Endothelial cell of umbilical vein (primary cell): ENCODE measurements at regions not wholly inside any gene's neighbourhood (a gene's known extent, or its start where the extent isn't known, plus 50 kb on each side); places are given as distances from the start of the nearest gene placed in this dataset.

ENCODE experiments used
- BruUV-seq: library from RNA; stranded (reverse); fragments of 400-500 nt; replicated peaks from 2 replicates; lab custom pipeline; 2021; lab: Mats Ljungman, UMichigan
- CTCF ChIA-PET: fragments of 300-600, 350-600 bp; sonication (Branson Sonifier 250); formaldehyde crosslinking; loops from one replicate; lab custom pipeline; 2021; ENCODE audit warnings: antibody characterized with exemption, inconsistent platforms; lab: Charles Lee
- POLR2A ChIA-PET: fragments of 300-600, 350-600 bp; sonication (Branson Sonifier 250); formaldehyde crosslinking; loops from one replicate; lab custom pipeline; 2021; ENCODE audit warnings: antibody characterized with exemption, inconsistent platforms; lab: Charles Lee
- DNase-seq: peaks from one replicate; pipeline ENCODE4 v3.0.0-alpha.2; 2011; ENCODE audit warnings: low read depth, low spot score
- FAIRE-seq: peaks from 2 replicates; lab custom pipeline; 2011; peaks lifted over from hg19 to GRCh38; lab: Jason Lieb, UNC
- H2AFZ ChIP-seq: 2 replicates; pipeline ENCODE4 v1.6.0; 2012; ENCODE audit warnings: low read depth, low read length, control low read depth, inconsistent platforms
- H3K27ac ChIP-seq: 2 replicates; pipeline ENCODE4 v1.5.1; 2011; ENCODE audit warnings: low read depth, mild to moderate bottlenecking, control low read depth, low read length, moderate library complexity; ENCODE audit not compliant: insufficient read depth
- H3K27me3 ChIP-seq, 2 experiments: 2 replicates each; pipeline versions ENCODE4 v1.6.0 to v1.6.1; 2011; ENCODE audit warnings: low read length in 2 of 2, mixed read lengths in 1 of 2; ENCODE audit not compliant: control insufficient read depth in 2 of 2, insufficient read depth in 2 of 2
- H3K36me3 ChIP-seq, 2 experiments: 2 replicates in 1 of 2; 3 replicates in 1 of 2; pipeline ENCODE4 v1.5.1; 2011; ENCODE audit warnings: low read length in 2 of 2, mild to moderate bottlenecking in 1 of 2, moderate library complexity in 1 of 2; ENCODE audit not compliant: control insufficient read depth in 2 of 2, insufficient read depth in 2 of 2; ENCODE audit errors: extremely low read depth in 1 of 2
- H3K4me1 ChIP-seq: 3 replicates; pipeline ENCODE4 v1.5.1; 2011; ENCODE audit warnings: mild to moderate bottlenecking, low read length; ENCODE audit not compliant: control insufficient read depth, insufficient read depth; ENCODE audit errors: extremely low read depth
- H3K4me2 ChIP-seq: 2 replicates; pipeline ENCODE4 v1.6.1; 2011; ENCODE audit warnings: low read length, control low read depth, mixed read lengths; ENCODE audit not compliant: insufficient read depth
- H3K4me3 ChIP-seq, 3 experiments: fragments of 200-600 bp in 1 of 3; sonication (generic), shearing (Covaris generic) in 1 of 3; replicated peaks in 1 of 3; 2 replicates each; pipeline ENCODE4 v1.5.1; 2011 to 2016; ENCODE audit warnings: control low read depth in 3 of 3, low read length in 3 of 3, mild to moderate bottlenecking in 2 of 3, inconsistent platforms in 1 of 3, low read depth in 1 of 3, moderate library complexity in 1 of 3; ENCODE audit not compliant: insufficient read depth in 1 of 3
- H3K79me2 ChIP-seq: 2 replicates; pipeline ENCODE4 v1.6.0; 2012; ENCODE audit warnings: low read length, inconsistent platforms; ENCODE audit not compliant: control insufficient read depth, insufficient read depth
- H3K9ac ChIP-seq: replicated peaks from 2 replicates; pipeline ENCODE3; 2011; ENCODE audit warnings: low read length, control low read depth; ENCODE audit not compliant: insufficient read depth; ENCODE audit errors: extremely low read depth
- H3K9me1 ChIP-seq: replicated peaks from 3 replicates; pipeline ENCODE4 v1.6.0; 2011; ENCODE audit warnings: mild to moderate bottlenecking, low read length; ENCODE audit not compliant: control insufficient read depth, insufficient read depth; ENCODE audit errors: extremely low read depth
- H3K9me3 ChIP-seq: replicated peaks from 2 replicates; pipeline ENCODE4 v1.5.1; 2012; ENCODE audit warnings: low read length, inconsistent platforms; ENCODE audit not compliant: control insufficient read depth, insufficient read depth
- H4K20me1 ChIP-seq: replicated peaks from 2 replicates; pipeline ENCODE3; 2011; ENCODE audit warnings: mild to moderate bottlenecking, low read length; ENCODE audit not compliant: control insufficient read depth, insufficient read depth; ENCODE audit errors: extremely low read depth
- EZH2 ChIP-seq: IDR thresholded peaks from 2 replicates; pipeline ENCODE4 v1.6.1; 2012; ENCODE audit warnings: borderline replicate concordance, low read depth, mild to moderate bottlenecking, moderate library complexity, low read length, inconsistent platforms; ENCODE audit not compliant: severe bottlenecking
- FOS ChIP-seq: IDR thresholded peaks from 2 replicates; pipeline ENCODE4 v1.6.1; 2011; ENCODE audit warnings: mild to moderate bottlenecking, low read length, moderate library complexity, borderline replicate concordance; ENCODE audit not compliant: insufficient read depth
- GATA2 ChIP-seq: IDR thresholded peaks from 2 replicates; pipeline ENCODE4 v1.7.0; 2011; ENCODE audit warnings: low read depth, mild to moderate bottlenecking, moderate library complexity, mixed read lengths, low read length; ENCODE audit not compliant: insufficient read length, insufficient read depth
- JUN ChIP-seq: IDR thresholded peaks from 2 replicates; pipeline ENCODE4 v1.6.1; 2011; ENCODE audit warnings: borderline replicate concordance, low read depth; ENCODE audit not compliant: insufficient read length, insufficient read depth
- MAX ChIP-seq: IDR thresholded peaks from 2 replicates; pipeline ENCODE4 v1.6.1; 2011; ENCODE audit not compliant: insufficient read depth, insufficient read length
- MYC ChIP-seq: IDR thresholded peaks from one replicate; pipeline ENCODE4 v1.6.1; 2011; ENCODE audit warnings: mild to moderate bottlenecking, low read depth, low read length
- POLR2A ChIP-seq: IDR thresholded peaks from 2 replicates; pipeline ENCODE4 v1.6.1; 2012; ENCODE audit warnings: low read depth, mild to moderate bottlenecking, control low read depth, low read length
- POLR2AphosphoS5 ChIP-seq: IDR thresholded peaks from 2 replicates; pipeline ENCODE4 v1.6.1; 2012; ENCODE audit warnings: low read depth, mild to moderate bottlenecking, control low read depth, low read length, moderate library complexity; ENCODE audit not compliant: insufficient read depth
- dilution Hi-C: fragments of 300-500 bp; cut with MboI; formaldehyde crosslinking; loops from one replicate; pipeline ENCODE4 v1.15.0; 2019; ENCODE audit warnings: low sequenced_read_pairs; ENCODE audit not compliant: extremely low pct_ligation_motif_present
- intact Hi-C: fragments of 100-400 bp; cut with micrococcal nuclease; formaldehyde crosslinking; loops from one replicate; pipeline ENCODE4 v1.10.0; 2022
- TF ChIP-seq, protein P1 (sequence below), 2 donors: IDR thresholded peaks; 1 replicate in 1 of 2; 2 replicates in 1 of 2; pipeline ENCODE4 v1.5.1; 2011; ENCODE audit warnings: low read length in 2 of 2, mild to moderate bottlenecking in 2 of 2, moderate library complexity in 2 of 2, control low read depth in 1 of 2, inconsistent platforms in 1 of 2, low read depth in 1 of 2; ENCODE audit not compliant: insufficient read depth in 1 of 2; ENCODE audit errors: extremely low read depth in 1 of 2

GRCh38 chr10:65204999-65205398 lies 1683.8 kb downstream of the REEP3 start:
- H3K4me3 ChIP-seq = no peak overlapping the region
- H3K79me2 ChIP-seq = no peaks in the 10 kb centered on the region
- FAIRE-seq (no peak), DNase-seq (no peak)
- CTCF ChIA-PET = no interaction called here
- dilution Hi-C loops (no loop called here), intact Hi-C loops (no loop called here)
- no peaks in the 10 kb centered on the region for H3K9me3 ChIP-seq
- H4K20me1 ChIP-seq = no peaks in the 10 kb centered on the region
- H3K9me1 ChIP-seq = no peaks in the 10 kb centered on the region
- H3K4me1 ChIP-seq = no peaks in the 10 kb centered on the region
- no TSS peak for BruUV-seq
- H3K27me3 ChIP-seq = no peaks in the 10 kb centered on the region
- no peak overlapping the region for H2AFZ ChIP-seq
- H3K36me3 ChIP-seq = no peaks in the 10 kb centered on the region
- H3K9ac ChIP-seq = no peak overlapping the region
- TF ChIP-seq, protein P1, sequence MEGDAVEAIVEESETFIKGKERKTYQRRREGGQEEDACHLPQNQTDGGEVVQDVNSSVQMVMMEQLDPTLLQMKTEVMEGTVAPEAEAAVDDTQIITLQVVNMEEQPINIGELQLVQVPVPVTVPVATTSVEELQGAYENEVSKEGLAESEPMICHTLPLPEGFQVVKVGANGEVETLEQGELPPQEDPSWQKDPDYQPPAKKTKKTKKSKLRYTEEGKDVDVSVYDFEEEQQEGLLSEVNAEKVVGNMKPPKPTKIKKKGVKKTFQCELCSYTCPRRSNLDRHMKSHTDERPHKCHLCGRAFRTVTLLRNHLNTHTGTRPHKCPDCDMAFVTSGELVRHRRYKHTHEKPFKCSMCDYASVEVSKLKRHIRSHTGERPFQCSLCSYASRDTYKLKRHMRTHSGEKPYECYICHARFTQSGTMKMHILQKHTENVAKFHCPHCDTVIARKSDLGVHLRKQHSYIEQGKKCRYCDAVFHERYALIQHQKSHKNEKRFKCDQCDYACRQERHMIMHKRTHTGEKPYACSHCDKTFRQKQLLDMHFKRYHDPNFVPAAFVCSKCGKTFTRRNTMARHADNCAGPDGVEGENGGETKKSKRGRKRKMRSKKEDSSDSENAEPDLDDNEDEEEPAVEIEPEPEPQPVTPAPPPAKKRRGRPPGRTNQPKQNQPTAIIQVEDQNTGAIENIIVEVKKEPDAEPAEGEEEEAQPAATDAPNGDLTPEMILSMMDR (IDR thresholded peaks at IDR 0.05; ENCODE audit: extremely low read depth in 1 of 2, insufficient read depth in 1 of 2, low read depth in 1 of 2, low read length in 2 of 2) = no peak
- no peak for TF ChIP-seq POLR2A
- no peak for TF ChIP-seq GATA2
- no peak for TF ChIP-seq FOS
- no peak for TF ChIP-seq JUN
- no peak for TF ChIP-seq EZH2
- no peak for TF ChIP-seq POLR2AphosphoS5
- TF ChIP-seq MAX = no peak
- TF ChIP-seq MYC = no peak
- no peak overlapping the region for H3K27ac ChIP-seq
- POLR2A ChIA-PET = no interaction called here
- no peak overlapping the region for H3K4me2 ChIP-seq
